ENCODE measurements at regions not wholly inside any gene's neighbourhood (a gene's known extent, or its start where the extent isn't known, plus 50 kb on each side); places are given as distances from the start of the nearest gene placed in this dataset.

- Histone ChIP-seq H3K27me3 (ENCODE audit: control insufficient read depth, insufficient read depth, low read length) (no peaks in the 10 kb centered on the region), H3K4me3 (ENCODE audit: low read depth, low read length) (no peak overlapping the region), H3K9me3 (ENCODE audit: control insufficient read depth, insufficient read depth, low read depth, low read length) (no peaks in the 10 kb centered on the region), H3K27ac (ENCODE audit: low read depth, low read length) (no peak overlapping the region), H3K4me1 (ENCODE audit: control insufficient read depth, insufficient read depth, low read length) (peaks cover 10% of the 10 kb centered on the region; the same call in 1 of the 2 replicates), H3K36me3 (ENCODE audit: control insufficient read depth, insufficient read depth, low read length) (peaks cover 2% of the 10 kb centered on the region; the same call in 1 of the 2 replicates), H3K9ac (ENCODE audit: low read length) (no peak overlapping the region)
Measured at GRCh38 chr14:89485264-89485663, 68.2 kb upstream of the FOXN3 start.

GRCh38 chr14:89484051-89484844, 67.2 kb upstream of the FOXN3 start:
- Histone ChIP-seq H3K9ac (ENCODE audit: low read length) (no peak overlapping the region), H3K9me3 (ENCODE audit: control insufficient read depth, insufficient read depth, low read depth, low read length) (no peaks in the 10 kb centered on the region), H3K36me3 (ENCODE audit: control insufficient read depth, insufficient read depth, low read length) (peaks cover 2% of the 10 kb centered on the region; the same call in 1 of the 2 replicates), H3K27ac (ENCODE audit: low read depth, low read length) (no peak overlapping the region), H3K4me3 (ENCODE audit: low read depth, low read length) (no peak overlapping the region), H3K27me3 (ENCODE audit: control insufficient read depth, insufficient read depth, low read length) (no peaks in the 10 kb centered on the region), H3K4me1 (ENCODE audit: control insufficient read depth, insufficient read depth, low read length) (peaks cover 3% of the 10 kb centered on the region; the same call in 1 of the 2 replicates)

GRCh38 chr14:89481196-89481595, 64.2 kb upstream of the FOXN3 start:
- H3K27ac ChIP-seq (ENCODE audit: low read depth, low read length): no peak overlapping the region
- no peaks in the 10 kb centered on the region for H3K27me3 ChIP-seq (ENCODE audit: control insufficient read depth, insufficient read depth, low read length)
- H3K36me3 ChIP-seq (ENCODE audit: control insufficient read depth, insufficient read depth, low read length): peaks cover 2% of the 10 kb centered on the region; the same call in 1 of the 2 replicates
- no peaks in the 10 kb centered on the region for H3K9me3 ChIP-seq (ENCODE audit: control insufficient read depth, insufficient read depth, low read depth, low read length)
- peaks cover 10% of the 10 kb centered on the region; the same call in 1 of the 2 replicates for H3K4me1 ChIP-seq (ENCODE audit: control insufficient read depth, insufficient read depth, low read length)
- no peak overlapping the region for H3K9ac ChIP-seq (ENCODE audit: low read length)
- H3K4me3 ChIP-seq (ENCODE audit: low read depth, low read length): no peak overlapping the region

GRCh38 chr14:89480278-89480677, 63.2 kb upstream of the FOXN3 start:
- H3K4me1 ChIP-seq (ENCODE audit: control insufficient read depth, insufficient read depth, low read length): peaks cover 10% of the 10 kb centered on the region; the same call in 1 of the 2 replicates
- H3K4me3 ChIP-seq (ENCODE audit: low read depth, low read length): no peak overlapping the region
- H3K27ac ChIP-seq (ENCODE audit: low read depth, low read length): no peak overlapping the region
- no peaks in the 10 kb centered on the region; the same call in 1 of the 2 replicates for H3K36me3 ChIP-seq (ENCODE audit: control insufficient read depth, insufficient read depth, low read length)
- no peaks in the 10 kb centered on the region for H3K9me3 ChIP-seq (ENCODE audit: control insufficient read depth, insufficient read depth, low read depth, low read length)
- no peak overlapping the region for H3K9ac ChIP-seq (ENCODE audit: low read length)
- H3K27me3 ChIP-seq (ENCODE audit: control insufficient read depth, insufficient read depth, low read length): no peaks in the 10 kb centered on the region

- Histone ChIP-seq H3K9me3 (ENCODE audit: control insufficient read depth, insufficient read depth, low read depth, low read length) (no peaks in the 10 kb centered on the region), H3K27me3 (ENCODE audit: control insufficient read depth, insufficient read depth, low read length) (no peaks in the 10 kb centered on the region), H3K27ac (ENCODE audit: low read depth, low read length) (no peak overlapping the region), H3K4me1 (ENCODE audit: control insufficient read depth, insufficient read depth, low read length) (peaks cover 10% of the 10 kb centered on the region; the same call in 1 of the 2 replicates), H3K9ac (ENCODE audit: low read length) (no peak overlapping the region), H3K36me3 (ENCODE audit: control insufficient read depth, insufficient read depth, low read length) (no peaks in the 10 kb centered on the region; the same call in 1 of the 2 replicates), H3K4me3 (ENCODE audit: low read depth, low read length) (no peak overlapping the region)
Measured at GRCh38 chr14:89479802-89480201, 62.8 kb upstream of the FOXN3 start.

GRCh38 chr14:89477391-89477790, 60.4 kb upstream of the FOXN3 start:
- no peak overlapping the region for H3K9ac ChIP-seq (ENCODE audit: low read length)
- H3K27me3 ChIP-seq (ENCODE audit: control insufficient read depth, insufficient read depth, low read length): no peaks in the 10 kb centered on the region
- H3K4me1 ChIP-seq (ENCODE audit: control insufficient read depth, insufficient read depth, low read length): peaks cover 10% of the 10 kb centered on the region; the same call in 1 of the 2 replicates
- no peaks in the 10 kb centered on the region; the same call in 1 of the 2 replicates for H3K36me3 ChIP-seq (ENCODE audit: control insufficient read depth, insufficient read depth, low read length)
- H3K27ac ChIP-seq (ENCODE audit: low read depth, low read length): no peak overlapping the region
- H3K4me3 ChIP-seq (ENCODE audit: low read depth, low read length): no peak overlapping the region
- H3K9me3 ChIP-seq (ENCODE audit: control insufficient read depth, insufficient read depth, low read depth, low read length): no peaks in the 10 kb centered on the region

- Histone ChIP-seq H3K27me3 (ENCODE audit: control insufficient read depth, insufficient read depth, low read length) (no peaks in the 10 kb centered on the region), H3K4me3 (ENCODE audit: low read depth, low read length) (no peak overlapping the region), H3K36me3 (ENCODE audit: control insufficient read depth, insufficient read depth, low read length) (peaks cover 3% of the 10 kb centered on the region; the same call in 1 of the 2 replicates), H3K9me3 (ENCODE audit: control insufficient read depth, insufficient read depth, low read depth, low read length) (no peaks in the 10 kb centered on the region), H3K4me1 (ENCODE audit: control insufficient read depth, insufficient read depth, low read length) (peaks cover 7% of the 10 kb centered on the region; the same call in 1 of the 2 replicates), H3K27ac (ENCODE audit: low read depth, low read length) (no peak overlapping the region), H3K9ac (ENCODE audit: low read length) (no peak overlapping the region)
Measured at GRCh38 chr14:89476354-89476896, 59.4 kb upstream of the FOXN3 start.

- H3K27ac ChIP-seq (ENCODE audit: low read depth, low read length): no peak overlapping the region
- H3K36me3 ChIP-seq (ENCODE audit: control insufficient read depth, insufficient read depth, low read length): peaks cover 3% of the 10 kb centered on the region; the same call in 1 of the 2 replicates
Measured at GRCh38 chr14:89474464-89474863, 57.4 kb upstream of the FOXN3 start.

GRCh38 chr14:89473989-89474388, 57.0 kb upstream of the FOXN3 start:
- Histone ChIP-seq H3K27me3 (ENCODE audit: control insufficient read depth, insufficient read depth, low read length) (no peaks in the 10 kb centered on the region), H3K4me3 (ENCODE audit: low read depth, low read length) (no peak overlapping the region), H3K36me3 (ENCODE audit: control insufficient read depth, insufficient read depth, low read length) (peaks cover 3% of the 10 kb centered on the region; the same call in 1 of the 2 replicates), H3K9me3 (ENCODE audit: control insufficient read depth, insufficient read depth, low read depth, low read length) (no peaks in the 10 kb centered on the region), H3K4me1 (ENCODE audit: control insufficient read depth, insufficient read depth, low read length) (peaks cover 7% of the 10 kb centered on the region; the same call in 1 of the 2 replicates), H3K9ac (ENCODE audit: low read length) (no peak overlapping the region), H3K27ac (ENCODE audit: low read depth, low read length) (no peak overlapping the region)

More at GRCh38 chr14:89474464-89474863, 57.4 kb upstream of the FOXN3 start:
- Histone ChIP-seq H3K9ac (ENCODE audit: low read length) (no peak overlapping the region), H3K27me3 (ENCODE audit: control insufficient read depth, insufficient read depth, low read length) (no peaks in the 10 kb centered on the region), H3K4me1 (ENCODE audit: control insufficient read depth, insufficient read depth, low read length) (peaks cover 7% of the 10 kb centered on the region; the same call in 1 of the 2 replicates), H3K4me3 (ENCODE audit: low read depth, low read length) (no peak overlapping the region), H3K9me3 (ENCODE audit: control insufficient read depth, insufficient read depth, low read depth, low read length) (no peaks in the 10 kb centered on the region)

GRCh38 chr14:89473569-89473968, 56.5 kb upstream of the FOXN3 start:
- Histone ChIP-seq H3K4me1 (ENCODE audit: control insufficient read depth, insufficient read depth, low read length) (peaks cover 7% of the 10 kb centered on the region; the same call in 1 of the 2 replicates), H3K27ac (ENCODE audit: low read depth, low read length) (no peak overlapping the region), H3K9ac (ENCODE audit: low read length) (no peak overlapping the region)

GRCh38 chr14:89470401-89470800, 53.4 kb upstream of the FOXN3 start:
- Histone ChIP-seq H3K27ac (ENCODE audit: low read depth, low read length) (no peak overlapping the region), H3K36me3 (ENCODE audit: control insufficient read depth, insufficient read depth, low read length) (0 out of 2 replicates have a peak, but pooled peaks cover 3% of the 10 kb centered on the region), H3K9ac (ENCODE audit: low read length) (no peak overlapping the region), H3K4me3 (ENCODE audit: low read depth, low read length) (no peak overlapping the region), H3K9me3 (ENCODE audit: control insufficient read depth, insufficient read depth, low read depth, low read length) (no peaks in the 10 kb centered on the region), H3K4me1 (ENCODE audit: control insufficient read depth, insufficient read depth, low read length) (peaks cover 14% of the 10 kb centered on the region), H3K27me3 (ENCODE audit: control insufficient read depth, insufficient read depth, low read length) (no peaks in the 10 kb centered on the region)

More at GRCh38 chr14:89473569-89473968, 56.5 kb upstream of the FOXN3 start:
- Histone ChIP-seq H3K27me3 (ENCODE audit: control insufficient read depth, insufficient read depth, low read length) (no peaks in the 10 kb centered on the region), H3K9me3 (ENCODE audit: control insufficient read depth, insufficient read depth, low read depth, low read length) (no peaks in the 10 kb centered on the region), H3K36me3 (ENCODE audit: control insufficient read depth, insufficient read depth, low read length) (0 out of 2 replicates have a peak, but pooled peaks cover 3% of the 10 kb centered on the region), H3K4me3 (ENCODE audit: low read depth, low read length) (no peak overlapping the region)

All from HUES6 (cell line).